ENCODE measurements at regions not wholly inside any gene's neighbourhood (a gene's known extent, or its start where the extent isn't known, plus 50 kb on each side); places are given as distances from the start of the nearest gene placed in this dataset.

DNA sequence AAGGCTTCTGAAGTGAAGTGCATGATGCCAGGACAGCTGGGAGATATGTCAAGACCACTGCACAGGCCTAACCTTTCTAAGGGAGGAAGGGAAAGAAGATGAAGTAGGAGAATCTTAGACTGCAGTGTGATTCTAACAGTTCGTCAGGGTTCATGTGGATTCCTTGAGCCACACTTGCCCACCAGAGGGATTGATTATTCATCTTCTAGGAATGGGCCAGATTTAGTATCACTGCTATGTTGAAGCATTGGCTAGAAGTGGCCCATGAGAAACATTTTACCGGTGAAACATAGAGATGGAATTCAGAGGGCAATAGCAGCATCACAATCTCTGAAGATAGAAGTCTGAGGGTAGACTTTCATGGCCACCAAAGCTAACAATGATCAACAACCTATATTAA lies 550.8 kb upstream of the SLITRK1 start:
- H3K4me3 Mint-ChIP-seq (ENCODE audit: unreplicated experiment): no peak overlapping the region
- no peaks in the 10 kb centered on the region for H3K9me3 Mint-ChIP-seq (ENCODE audit: unreplicated experiment)
- H3K36me3 Mint-ChIP-seq (ENCODE audit: insufficient read depth, unreplicated experiment): no peaks in the 10 kb centered on the region
- no peak for DNase-seq
- no peaks in the 10 kb centered on the region for H3K4me1 Mint-ChIP-seq (ENCODE audit: low read depth, unreplicated experiment)
- TF ChIP-seq, protein P1, sequence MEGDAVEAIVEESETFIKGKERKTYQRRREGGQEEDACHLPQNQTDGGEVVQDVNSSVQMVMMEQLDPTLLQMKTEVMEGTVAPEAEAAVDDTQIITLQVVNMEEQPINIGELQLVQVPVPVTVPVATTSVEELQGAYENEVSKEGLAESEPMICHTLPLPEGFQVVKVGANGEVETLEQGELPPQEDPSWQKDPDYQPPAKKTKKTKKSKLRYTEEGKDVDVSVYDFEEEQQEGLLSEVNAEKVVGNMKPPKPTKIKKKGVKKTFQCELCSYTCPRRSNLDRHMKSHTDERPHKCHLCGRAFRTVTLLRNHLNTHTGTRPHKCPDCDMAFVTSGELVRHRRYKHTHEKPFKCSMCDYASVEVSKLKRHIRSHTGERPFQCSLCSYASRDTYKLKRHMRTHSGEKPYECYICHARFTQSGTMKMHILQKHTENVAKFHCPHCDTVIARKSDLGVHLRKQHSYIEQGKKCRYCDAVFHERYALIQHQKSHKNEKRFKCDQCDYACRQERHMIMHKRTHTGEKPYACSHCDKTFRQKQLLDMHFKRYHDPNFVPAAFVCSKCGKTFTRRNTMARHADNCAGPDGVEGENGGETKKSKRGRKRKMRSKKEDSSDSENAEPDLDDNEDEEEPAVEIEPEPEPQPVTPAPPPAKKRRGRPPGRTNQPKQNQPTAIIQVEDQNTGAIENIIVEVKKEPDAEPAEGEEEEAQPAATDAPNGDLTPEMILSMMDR (IDR thresholded peaks at IDR 0.05; ENCODE audit: insufficient read depth in 1 of 2, low read depth in 1 of 2, low read length in 1 of 2, severe bottlenecking in 1 of 2, unreplicated experiment in 1 of 2): no peak
- peaks cover 2% of the 10 kb centered on the region for H3K27me3 Mint-ChIP-seq (ENCODE audit: insufficient read depth, unreplicated experiment)
- Histone ChIP-seq H3K27me3 (replicated peaks; ENCODE audit: control insufficient read depth, insufficient read depth, low read length) (no peaks in the 10 kb centered on the region), H3K4me3 (ENCODE audit: low read depth, low read length) (no peak overlapping the region), H3K4me1 (no peaks in the 10 kb centered on the region), H3K36me3 (ENCODE audit: control insufficient read depth, insufficient read depth, low read length) (no peaks in the 10 kb centered on the region), H3K9me3 (no peaks in the 10 kb centered on the region)
- ChIA-PET CTCF (no interaction called here), POLR2A (no interaction called here)
- intact Hi-C loops (cut with micrococcal nuclease; ENCODE audit: unreplicated experiment): no loop called here
- H3K27ac Mint-ChIP-seq (ENCODE audit: unreplicated experiment): no peak overlapping the region
- no TSS peak for BruUV-seq (replicated peaks)

GRCh38 chr13:84431646-84432045 lies 549.4 kb upstream of the SLITRK1 start:
- no peak for DNase-seq
- H3K4me1 ChIP-seq: no peaks in the 10 kb centered on the region
- Mint-ChIP-seq H3K9me3 (ENCODE audit: unreplicated experiment) (no peaks in the 10 kb centered on the region), H3K27ac (ENCODE audit: unreplicated experiment) (no peak overlapping the region), H3K27me3 (ENCODE audit: insufficient read depth, unreplicated experiment) (peaks cover 2% of the 10 kb centered on the region), H3K4me3 (ENCODE audit: unreplicated experiment) (no peak overlapping the region), H3K4me1 (ENCODE audit: low read depth, unreplicated experiment) (no peaks in the 10 kb centered on the region), H3K36me3 (ENCODE audit: insufficient read depth, unreplicated experiment) (no peaks in the 10 kb centered on the region)
- intact Hi-C loops (cut with micrococcal nuclease; ENCODE audit: unreplicated experiment): no loop called here
- TF ChIP-seq, protein P1 (IDR thresholded peaks at IDR 0.05; ENCODE audit: insufficient read depth in 1 of 2, low read depth in 1 of 2, low read length in 1 of 2, severe bottlenecking in 1 of 2, unreplicated experiment in 1 of 2): no peak
- ChIA-PET POLR2A (no interaction called here), CTCF (no interaction called here)
- H3K9me3 ChIP-seq: no peaks in the 10 kb centered on the region
- no peaks in the 10 kb centered on the region for H3K27me3 ChIP-seq (replicated peaks; ENCODE audit: control insufficient read depth, insufficient read depth, low read length)
- BruUV-seq (replicated peaks): no TSS peak
- no peak overlapping the region for H3K4me3 ChIP-seq (ENCODE audit: low read depth, low read length)
- H3K36me3 ChIP-seq (ENCODE audit: control insufficient read depth, insufficient read depth, low read length): no peaks in the 10 kb centered on the region

- Histone ChIP-seq H3K27me3 (replicated peaks; ENCODE audit: control insufficient read depth, insufficient read depth, low read length) (no peaks in the 10 kb centered on the region), H3K36me3 (ENCODE audit: control insufficient read depth, insufficient read depth, low read length) (no peaks in the 10 kb centered on the region), H3K9me3 (no peaks in the 10 kb centered on the region), H3K4me3 (ENCODE audit: low read depth, low read length) (no peak overlapping the region), H3K4me1 (no peaks in the 10 kb centered on the region)
- ChIA-PET POLR2A (no interaction called here), CTCF (no interaction called here)
- Mint-ChIP-seq H3K9me3 (ENCODE audit: unreplicated experiment) (no peaks in the 10 kb centered on the region), H3K27ac (ENCODE audit: unreplicated experiment) (no peak overlapping the region), H3K4me1 (ENCODE audit: low read depth, unreplicated experiment) (no peaks in the 10 kb centered on the region), H3K36me3 (ENCODE audit: insufficient read depth, unreplicated experiment) (no peaks in the 10 kb centered on the region), H3K4me3 (ENCODE audit: unreplicated experiment) (no peak overlapping the region), H3K27me3 (ENCODE audit: insufficient read depth, unreplicated experiment) (peaks cover 2% of the 10 kb centered on the region)
- intact Hi-C loops (cut with micrococcal nuclease; ENCODE audit: unreplicated experiment): no loop called here
- no peak for DNase-seq
- BruUV-seq (replicated peaks): no TSS peak
- TF ChIP-seq, protein P1 (IDR thresholded peaks at IDR 0.05; ENCODE audit: insufficient read depth in 1 of 2, low read depth in 1 of 2, low read length in 1 of 2, severe bottlenecking in 1 of 2, unreplicated experiment in 1 of 2): no peak
Observed at GRCh38 chr13:84430446-84430845, 548.2 kb upstream of the SLITRK1 start.

Data from Caco-2 (cell line).